8988T (cell line): ENCODE measurements at regions not wholly inside any gene's neighbourhood (a gene's known extent, or its start where the extent isn't known, plus 50 kb on each side); places are given as distances from the start of the nearest gene placed in this dataset.

Experiments used
- DNase-seq: peaks from one replicate; pipeline ENCODE4 v3.0.0; 2011

DNA sequence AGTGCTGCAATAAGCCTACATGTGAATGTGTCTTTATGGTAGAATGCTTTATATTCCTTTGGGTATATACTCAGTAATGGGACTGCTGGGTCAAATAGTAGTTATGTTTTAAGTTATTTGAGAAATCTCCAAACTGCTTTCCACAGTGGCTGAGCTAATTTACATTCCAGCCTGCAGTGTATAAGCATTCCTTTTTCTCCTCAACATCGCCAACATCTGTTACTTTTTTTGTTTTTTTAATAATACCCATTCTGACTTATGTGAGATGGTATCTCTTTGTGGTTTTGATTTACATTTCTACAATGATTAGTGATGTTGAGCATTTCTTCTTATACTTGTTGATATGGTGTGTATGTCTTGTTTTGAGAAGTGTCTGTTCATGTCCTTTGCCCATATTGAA, 1186.2 kb downstream of the BCL11B start:
- no peak for DNase-seq

DNA sequence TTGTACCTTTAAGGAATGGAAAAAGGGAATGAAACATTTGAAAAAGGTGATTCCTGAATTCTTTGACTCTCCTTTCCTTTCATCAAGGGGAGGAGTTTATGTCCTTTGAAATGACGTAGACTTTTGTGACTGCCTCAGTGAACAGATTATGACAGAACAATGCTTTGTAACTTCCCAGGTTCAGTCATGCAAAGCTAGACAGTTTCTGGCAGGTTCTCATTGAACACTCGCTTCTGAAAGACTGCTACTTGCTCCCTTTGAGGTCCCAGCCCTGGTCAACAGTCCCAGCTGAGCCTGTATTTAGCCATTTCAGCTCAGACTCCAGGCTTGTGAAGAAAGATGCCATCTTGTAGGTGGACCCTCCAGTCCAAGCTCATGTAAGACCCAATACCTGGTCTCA, 1178.9 kb downstream of the BCL11B start:
- DNase-seq, result no peak

DNA sequence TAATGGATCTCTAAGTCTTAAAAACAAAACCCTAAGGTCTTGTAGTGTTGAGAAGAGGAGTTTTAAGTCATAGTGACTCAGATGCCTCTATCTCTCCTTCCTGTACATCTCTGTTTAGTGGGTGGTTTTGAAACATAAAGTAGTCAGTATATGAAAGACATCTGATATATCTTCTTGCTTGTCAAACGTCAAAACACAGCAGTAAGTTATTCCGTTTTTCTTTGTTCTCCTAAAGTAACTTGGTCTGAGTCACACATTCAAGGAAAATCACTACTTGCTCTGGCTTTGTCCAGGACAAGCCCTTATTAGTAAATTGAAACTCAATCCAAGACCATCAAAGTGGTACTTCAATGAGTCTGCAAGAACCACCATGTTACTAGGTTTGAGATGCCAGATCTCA, 1172.5 kb downstream of the BCL11B start:
- DNase-seq, result no peak

DNA sequence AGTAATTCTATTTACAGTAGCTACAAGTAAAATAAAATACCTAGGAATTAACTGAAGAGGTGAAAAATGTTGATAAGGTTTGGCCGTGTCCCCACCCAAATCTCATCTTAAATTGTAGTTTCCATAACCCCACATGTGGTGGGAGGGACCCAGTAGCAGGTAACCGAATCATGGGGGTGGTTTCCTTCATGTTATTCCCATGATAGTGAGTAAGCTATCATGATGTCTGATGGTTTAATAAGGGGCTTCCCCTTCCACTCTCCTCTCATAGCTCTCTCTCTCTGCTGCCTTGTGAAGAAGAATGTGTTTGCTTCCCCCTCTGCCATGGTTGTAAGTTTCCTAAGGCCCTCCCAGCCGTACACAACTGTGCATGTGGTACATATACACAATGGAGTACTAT, 1170.7 kb downstream of the BCL11B start:
- no peak for DNase-seq

DNA sequence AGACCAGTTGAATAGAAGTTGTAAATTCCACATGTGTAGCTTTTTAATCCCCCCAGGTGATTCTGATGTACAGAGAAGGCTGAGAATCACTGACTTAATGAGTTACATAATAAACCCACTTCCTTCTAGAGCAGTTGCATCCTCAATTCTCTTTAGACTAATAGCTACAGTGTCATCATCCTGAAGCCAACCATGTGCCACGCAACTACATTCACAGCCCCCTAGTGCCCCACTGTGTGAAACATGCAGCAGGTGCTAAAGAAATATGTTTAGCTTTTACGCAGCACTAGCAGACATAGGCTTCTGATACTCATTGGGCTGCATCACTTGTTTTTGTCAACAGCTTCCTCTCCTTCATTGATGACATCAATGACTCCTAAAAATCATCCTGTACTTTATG, 1168.3 kb downstream of the BCL11B start:
- DNase-seq, result no peak

DNA sequence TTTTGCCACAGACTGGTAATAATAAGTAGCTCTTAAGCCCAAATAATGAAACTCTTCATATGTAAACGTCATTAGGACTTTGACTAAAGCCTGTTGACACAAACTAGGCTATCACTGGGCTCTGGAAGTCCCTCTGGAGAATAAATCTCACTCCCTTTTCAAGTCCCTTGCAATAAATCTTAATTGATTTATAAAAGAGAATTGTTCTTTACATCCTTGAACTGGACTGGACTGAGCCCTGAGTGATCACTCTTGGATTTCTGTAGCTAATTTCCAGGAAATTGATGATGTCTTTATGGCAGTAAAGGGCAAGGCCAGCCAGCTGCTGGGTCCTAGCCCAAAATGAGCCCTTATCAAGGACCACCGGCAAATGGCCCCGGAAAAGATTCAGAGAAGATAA, 1162.7 kb downstream of the BCL11B start:
- DNase-seq, result no peak

DNA sequence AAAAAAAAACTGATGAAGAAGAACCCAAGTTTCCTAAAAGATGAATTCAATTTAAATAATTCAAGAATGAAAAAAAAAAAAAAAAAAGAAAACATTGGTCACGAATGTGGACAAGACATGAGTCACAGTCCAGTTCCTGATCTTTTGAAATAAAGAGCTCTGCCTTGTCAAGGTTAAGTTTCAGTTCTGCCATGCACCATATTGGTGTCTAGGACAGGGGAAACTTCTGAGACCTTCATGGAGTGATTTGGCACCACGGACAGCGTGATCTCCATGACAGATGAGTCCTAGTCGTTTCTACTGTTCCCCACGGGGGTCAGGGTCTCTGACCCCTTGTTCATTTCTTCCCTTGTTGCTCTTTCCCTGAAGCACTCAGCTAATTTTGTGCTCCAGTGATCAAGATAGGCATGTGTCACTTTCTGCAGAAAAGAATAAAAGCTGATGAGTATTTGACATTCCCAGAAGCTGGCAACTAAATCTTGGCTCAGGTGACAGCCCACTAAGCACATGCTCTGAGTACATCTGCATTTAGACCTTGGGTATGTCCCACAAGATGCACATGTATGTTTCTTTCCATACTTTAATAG, 1159.7 kb downstream of the BCL11B start:
- DNase-seq, result no peak

DNA sequence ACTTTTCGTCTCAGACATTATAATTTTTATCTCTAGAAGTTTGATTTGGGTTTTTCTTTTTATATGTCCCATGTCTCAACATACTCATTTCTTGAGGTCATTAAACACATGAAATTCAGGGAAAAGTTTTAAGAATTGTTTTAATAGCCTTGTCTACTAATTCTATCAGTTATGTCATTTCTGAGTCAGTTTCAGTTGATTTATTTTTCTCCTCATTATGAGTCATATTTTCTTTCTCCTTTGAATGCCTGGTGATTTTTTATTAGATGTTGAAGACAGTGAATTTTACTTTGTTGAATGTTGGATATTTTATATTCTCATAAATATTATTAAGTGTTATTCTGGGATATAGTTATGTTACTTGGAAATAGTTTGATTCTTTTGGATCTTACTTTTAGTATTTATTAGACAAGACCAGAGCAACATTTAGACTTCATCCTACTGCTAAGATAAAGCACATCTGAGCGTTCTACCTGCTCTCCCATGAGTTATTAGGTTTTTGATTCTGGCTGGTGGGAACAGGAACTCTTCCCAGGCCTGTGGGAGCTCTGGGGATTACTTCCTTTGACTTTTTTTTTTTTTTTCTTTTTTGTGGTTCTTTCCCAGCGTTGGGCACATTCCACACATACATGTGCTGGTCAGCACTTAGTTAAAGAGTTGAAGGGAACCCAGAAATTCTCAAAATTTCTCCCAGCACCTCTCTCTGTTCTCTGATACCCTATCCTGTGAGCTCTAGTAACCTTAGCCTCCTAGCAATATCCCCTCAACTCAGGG, 1157.7 kb downstream of the BCL11B start:
- no peak for DNase-seq

DNA sequence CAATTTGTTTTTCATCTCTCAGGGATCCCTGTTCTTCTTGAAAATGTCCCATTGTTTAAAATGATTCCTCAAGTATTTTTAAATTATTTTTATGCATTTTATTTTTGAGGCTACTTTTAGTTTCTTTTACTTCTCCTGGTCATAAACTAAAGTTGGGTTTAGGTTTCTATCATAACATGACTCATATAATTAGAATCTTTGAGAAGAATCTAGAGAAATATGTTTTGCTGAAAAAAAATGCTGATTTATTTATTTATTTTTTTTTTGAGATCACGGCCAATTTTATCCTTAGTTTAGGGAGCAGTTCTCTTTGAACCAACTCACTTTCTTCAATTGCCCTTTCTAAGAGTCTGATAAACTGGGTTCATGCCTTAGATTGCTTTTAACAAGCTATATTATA, 1157.1 kb downstream of the BCL11B start:
- no peak for DNase-seq

DNA sequence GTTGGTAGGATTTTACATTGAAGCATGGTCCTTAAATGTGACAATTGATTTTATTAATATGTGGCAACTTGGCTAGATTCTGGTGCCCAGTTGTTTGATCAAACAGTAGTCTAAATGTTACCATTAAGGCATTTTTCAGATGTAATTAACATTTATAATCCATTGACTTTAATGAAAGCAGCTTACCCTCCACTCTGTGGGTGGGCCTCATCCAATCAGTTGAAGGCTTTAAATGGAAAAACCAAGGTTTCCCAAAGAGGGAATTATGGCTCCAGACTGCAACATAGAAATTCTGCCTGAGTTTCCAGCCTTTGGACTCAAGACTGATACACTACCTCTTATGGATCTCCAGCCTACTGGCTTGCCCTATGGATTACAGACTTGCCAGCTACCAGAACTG, 1153.2 kb downstream of the BCL11B start:
- no peak for DNase-seq

DNA sequence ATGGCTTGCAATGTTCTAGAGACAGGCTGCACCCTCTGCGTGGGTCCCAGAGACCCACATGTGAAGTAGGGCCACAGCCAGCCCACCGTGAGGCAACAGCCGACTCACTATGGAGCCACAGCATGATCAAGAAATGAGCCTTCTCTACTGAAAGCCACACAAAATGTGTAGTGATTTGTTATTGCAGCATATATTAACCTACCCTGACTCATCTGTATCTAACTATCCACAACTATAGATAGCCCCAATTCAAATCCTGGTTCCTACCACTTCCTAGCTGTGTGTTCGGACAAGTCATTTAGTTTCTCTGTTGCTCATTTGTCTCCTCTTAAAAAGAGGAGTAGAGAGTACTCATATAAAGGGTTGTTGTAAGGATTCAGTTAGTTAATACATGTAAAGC, 1152.3 kb downstream of the BCL11B start:
- no peak for DNase-seq

DNA sequence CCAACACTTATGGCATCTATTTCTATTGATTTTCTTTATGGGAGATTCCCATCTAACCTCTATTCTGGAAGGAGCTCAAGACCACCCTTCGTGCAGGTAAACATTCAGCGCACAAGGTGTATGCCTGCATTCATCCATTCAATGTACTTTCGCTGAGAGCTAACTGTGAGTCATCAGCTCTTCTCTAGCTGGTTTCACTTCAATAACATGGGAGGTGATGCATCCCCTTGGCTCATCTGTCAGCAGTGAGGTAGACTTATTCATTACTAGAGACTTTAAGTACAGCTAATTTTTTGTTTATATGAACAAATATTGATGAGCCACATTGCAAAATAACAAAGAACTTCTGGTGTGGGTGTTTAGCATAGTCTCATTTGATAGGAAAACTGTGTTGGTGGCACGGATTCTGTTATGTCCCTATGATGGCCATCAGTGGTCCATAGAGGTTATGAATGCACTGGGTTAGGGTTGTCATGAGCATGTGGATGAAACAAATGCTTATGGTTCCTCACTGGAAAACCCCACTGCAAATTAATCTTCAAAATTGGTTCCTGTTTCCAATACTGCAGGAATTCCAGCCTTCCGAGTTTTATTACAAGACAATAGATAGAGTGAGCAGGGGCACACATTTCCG, 1151.0 kb downstream of the BCL11B start:
- DNase-seq, result no peak

DNA sequence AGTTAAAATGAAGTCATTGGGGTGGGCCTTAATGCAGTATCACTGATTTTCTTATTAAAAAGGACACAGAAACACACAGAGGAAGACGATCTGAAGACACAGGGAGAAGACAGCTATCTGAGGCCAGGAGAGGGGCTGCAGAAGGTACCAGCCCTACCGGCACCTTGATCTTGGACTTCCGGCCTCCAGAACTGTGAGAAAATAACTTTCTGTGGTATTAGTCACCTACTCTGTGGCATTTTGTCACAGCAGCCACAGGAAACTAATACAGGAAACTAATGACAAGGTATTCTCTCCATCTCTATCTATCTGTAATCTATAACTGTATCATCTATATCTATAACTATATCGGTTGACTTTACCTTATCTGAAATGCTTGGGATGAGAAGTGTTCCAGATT, 1149.5 kb downstream of the BCL11B start:
- no peak for DNase-seq

DNA sequence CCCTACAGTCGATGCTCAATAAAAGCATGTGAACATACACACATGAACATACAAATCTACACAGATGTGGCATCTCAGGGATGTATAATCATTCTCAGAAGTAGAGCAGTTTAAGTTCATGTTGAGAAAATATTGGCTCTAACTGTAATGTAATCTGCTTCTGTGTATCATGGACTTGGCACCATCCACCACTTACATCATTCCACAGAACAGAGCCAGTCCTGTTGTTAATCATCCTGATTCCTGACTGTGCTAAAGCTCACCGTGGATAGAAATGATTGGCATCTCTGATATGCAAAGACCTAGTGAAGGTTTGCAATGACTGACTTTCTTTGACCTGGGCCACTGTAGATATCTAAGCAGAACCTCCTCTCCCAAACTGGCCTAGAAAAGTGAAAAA, 1141.3 kb downstream of the BCL11B start:
- DNase-seq, result no peak

DNA sequence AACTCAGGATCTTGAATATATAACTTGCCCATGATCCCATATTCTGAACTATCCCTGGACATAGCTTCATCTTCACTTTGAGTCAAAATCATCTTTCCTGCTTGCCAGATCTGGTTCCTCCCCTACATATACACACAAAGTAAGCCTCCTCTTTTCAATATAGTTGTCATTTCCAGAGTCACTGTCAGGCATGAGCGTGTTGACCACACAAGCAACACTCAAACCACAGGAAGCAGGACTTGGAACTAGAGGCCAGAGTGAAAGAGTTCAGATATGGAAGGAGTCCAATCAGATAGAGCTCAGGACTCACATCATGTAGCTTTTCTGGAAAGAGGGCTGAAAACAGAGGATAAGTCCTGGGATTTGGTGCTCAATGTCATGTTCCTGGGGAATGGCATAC, 1140.6 kb downstream of the BCL11B start:
- DNase-seq, result no peak

DNA sequence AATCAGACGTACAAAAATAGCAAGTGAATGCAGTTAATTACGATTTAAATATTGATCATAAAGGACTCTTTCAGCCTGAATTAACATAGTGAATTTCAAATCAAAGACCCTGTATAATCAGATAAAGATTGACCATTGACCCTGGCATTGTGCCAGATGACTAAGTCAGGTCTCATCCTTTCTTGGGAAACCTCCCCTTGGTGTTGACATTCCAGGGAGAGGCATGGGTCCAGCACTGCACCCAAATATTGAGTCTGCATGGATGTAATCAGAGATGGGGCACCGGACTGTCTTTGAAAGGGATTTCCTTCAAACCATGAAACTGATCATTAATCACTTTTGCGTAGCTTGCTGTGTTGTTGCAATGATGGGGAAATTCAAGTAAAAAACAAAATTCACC, 1138.2 kb downstream of the BCL11B start:
- no peak for DNase-seq

DNA sequence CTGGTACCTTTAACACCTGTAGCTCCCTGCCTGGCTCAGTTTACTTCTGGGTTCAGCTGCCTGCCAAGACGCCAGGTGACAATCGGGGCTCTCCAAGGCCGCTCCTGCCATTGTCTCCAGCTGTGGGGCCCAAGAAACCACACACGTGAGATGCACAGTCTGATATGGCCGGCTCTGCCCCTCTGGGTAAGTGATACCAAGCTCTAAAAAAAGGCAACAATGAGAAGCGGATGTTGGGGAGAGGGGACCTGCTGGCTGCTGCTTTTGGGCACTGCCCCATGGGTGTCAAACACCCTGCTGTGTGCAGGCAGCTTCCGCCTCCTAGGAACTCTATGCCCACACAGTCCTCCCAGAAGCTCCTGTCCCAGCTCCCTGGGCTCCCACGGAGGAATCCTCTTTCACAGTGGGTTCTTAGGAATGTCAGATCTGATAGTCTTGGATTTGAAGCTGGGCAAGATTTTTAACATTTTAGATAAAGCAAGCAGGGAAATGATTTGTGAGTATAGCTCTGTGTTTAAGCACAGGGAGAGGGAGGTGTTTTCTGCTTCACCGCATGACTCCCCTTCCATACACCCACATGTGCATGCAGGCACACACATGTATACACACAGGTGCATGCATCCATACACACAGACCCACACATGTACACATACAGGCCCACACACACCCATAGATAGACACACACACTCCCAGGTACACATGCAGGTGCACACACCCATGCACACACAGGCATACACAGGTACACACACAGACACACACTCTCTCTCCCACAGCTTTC, 1135.8 kb downstream of the BCL11B start:
- no peak for DNase-seq

DNA sequence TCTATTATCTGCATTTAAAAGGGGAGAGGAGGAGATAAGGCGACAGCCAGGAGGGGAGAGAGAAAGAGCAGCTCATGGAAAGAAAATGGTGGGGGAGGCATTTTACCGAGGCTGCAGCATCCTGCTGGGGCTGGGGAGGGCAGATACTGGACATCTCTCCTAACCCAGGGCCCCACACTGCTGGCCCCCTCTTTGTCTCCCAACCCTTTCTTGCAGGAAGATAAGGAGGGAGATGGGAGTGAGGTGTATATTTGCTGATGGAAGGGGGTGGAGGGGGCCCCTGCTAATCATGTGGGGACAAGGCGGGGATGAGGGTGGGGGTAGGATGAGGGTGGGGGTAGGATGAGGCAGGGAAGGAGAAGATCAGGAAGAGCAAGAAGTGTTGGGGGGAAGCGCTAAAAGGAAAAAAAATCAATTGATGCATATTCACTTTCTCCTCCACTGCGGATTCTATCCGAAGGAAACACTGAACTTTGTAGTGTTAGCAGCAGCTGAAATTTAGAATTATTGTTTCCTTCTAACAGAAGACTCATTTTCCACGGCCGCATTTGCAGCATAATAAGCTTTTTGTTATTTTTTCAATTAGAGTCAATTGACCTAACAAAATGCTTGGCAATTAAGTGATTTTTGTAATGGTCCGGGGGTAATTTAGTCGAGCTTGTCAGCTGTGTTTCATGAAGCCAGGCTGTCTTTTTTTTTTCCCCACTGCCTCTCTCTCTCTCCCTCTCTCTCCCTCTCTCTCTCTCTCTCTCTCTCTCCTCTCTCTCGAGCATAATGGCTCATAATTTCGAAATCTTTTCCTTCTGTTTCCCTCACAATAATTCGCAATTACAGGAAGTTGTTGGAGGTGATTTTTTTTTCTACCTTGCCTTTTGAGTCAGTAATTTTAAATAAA, 1134.6 kb downstream of the BCL11B start:
- DNase-seq, result no peak

DNA sequence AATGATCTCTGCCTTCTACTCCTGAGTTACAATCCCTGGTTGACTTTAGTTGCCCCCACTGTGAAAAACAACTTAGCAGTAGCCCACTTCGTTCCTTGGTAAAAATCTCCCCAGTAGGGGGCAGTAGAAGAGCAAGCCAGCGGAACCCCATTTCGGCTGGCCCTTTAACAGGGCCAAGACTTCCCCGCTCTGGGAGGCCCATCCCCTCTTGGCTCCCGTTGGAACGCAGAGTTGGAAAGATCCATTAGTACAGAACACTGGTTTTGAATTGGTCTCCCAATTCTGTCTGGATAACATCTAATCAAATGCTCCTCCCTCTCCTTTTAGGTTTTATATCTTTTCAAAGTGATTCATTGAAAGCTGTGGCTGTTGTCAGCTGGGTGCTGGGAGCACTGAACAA, 1133.3 kb downstream of the BCL11B start:
- DNase-seq, result no peak

DNA sequence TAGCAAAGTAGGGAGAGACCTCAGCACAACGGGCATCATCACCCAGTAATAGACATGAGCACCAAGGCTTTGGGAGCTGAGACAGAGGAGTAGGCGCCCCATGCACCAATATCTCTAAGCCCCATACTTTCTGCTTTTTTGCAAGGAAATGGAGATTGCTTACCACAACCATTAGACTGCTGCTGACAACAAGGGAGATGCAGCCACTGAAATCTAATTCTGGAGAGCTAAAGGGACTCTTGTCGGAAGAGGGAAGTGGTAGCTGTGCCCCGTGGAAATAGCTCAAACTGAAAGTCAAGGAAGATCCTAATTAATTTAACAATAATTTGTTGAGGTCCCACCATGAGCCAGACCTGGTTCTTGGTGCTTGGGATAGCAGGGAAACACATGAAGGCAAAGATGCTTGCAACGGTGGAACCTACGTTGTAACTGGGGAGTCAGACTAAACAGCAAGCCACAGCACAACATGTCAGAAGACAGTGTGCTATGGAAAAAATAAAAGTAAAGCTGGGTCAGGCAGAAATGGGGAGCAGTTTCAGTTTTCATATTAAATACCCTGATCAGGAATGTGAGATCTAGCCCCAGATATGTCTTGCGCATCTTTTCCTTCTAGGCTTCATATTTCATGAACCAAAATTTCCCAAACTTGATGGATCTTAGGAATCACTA, 1131.0 kb downstream of the BCL11B start:
- no peak for DNase-seq

DNA sequence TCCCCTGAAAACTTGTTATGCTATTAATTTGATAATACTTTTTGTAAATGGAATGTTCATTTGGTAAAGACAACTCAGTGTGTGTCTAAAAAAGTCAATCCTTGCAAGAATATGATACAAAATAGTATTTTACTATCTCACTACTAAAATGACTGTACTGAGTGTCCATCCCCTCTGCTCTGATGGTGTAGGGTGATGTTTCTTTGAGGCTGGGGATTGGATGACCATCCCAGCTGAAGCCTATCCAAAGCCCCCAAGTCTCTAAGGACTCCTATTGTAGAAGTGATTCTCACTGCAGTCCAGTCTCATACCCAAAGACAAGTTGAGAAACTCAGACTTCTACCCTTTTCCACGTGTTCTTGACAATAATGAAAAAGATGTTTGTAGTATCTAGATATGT, 1128.4 kb downstream of the BCL11B start:
- DNase-seq, result no peak

DNA sequence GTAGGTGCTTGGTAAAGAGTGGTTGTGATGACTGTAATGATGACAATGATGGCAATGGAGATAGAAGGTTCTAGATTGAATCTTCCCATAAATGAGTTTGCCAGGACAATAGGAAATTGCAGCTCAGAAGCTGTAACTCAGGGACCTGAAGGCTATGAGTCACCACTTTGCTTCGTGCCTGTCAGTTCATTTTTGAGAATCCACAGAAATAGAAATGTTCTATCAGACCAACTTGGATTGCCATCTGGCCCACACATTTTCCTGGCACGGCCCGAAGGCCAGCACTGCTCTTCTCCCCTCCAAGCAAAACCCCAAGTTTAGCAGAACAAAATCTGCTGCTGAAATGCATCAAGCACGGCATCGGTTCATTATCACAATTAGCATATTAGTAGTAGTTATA, 1127.0 kb downstream of the BCL11B start:
- no peak for DNase-seq
